ENCODE measurements at regions not wholly inside any gene's neighbourhood (a gene's known extent, or its start where the extent isn't known, plus 50 kb on each side); places are given as distances from the start of the nearest gene placed in this dataset.
A peak's percentile ranks its signal among the peaks of the same experiment; 100 is the strongest.

- no peak overlapping the region for H3K9ac ChIP-seq (ENCODE audit: insufficient read depth in 1 of 2, low read depth in 2 of 2, low read length in 2 of 2)
- no peak for TF ChIP-seq ILK (tag; IDR thresholded peaks at IDR 0.05; ENCODE audit: borderline replicate concordance, low read depth)
- TF ChIP-seq NCOA6 (IDR thresholded peaks at IDR 0.05) = no peak
- TF ChIP-seq ZNF133 (CRISPR knock-in tag; IDR thresholded peaks at IDR 0.05) = no peak
- BruUV-seq (replicated peaks) = no TSS peak
- DNase-seq (ENCODE audit: extremely low read depth in 1 of 4, low spot score in 3 of 4) (no peak), FAIRE-seq (no peak), ATAC-seq (no peak)
- no peak overlapping the region for H3K4me3 ChIP-seq
- no peaks in the 10 kb centered on the region for H3K36me3 ChIP-seq (ENCODE audit: control insufficient read depth, insufficient read depth, low read length)
- H3K79me2 ChIP-seq (ENCODE audit: control insufficient read depth, insufficient read depth, low read length) = no peaks in the 10 kb centered on the region
- in situ Hi-C loops (cut with MboI) = no loop called here
- CTCF ChIA-PET (ENCODE audit: low intra/inter-chr PET ratio) = no interaction called here
- H3K9me1 ChIP-seq (ENCODE audit: control insufficient read depth, insufficient read depth, low read length) = no peaks in the 10 kb centered on the region
- H4K20me1 ChIP-seq (replicated peaks; ENCODE audit: control insufficient read depth, insufficient read depth, low read length) = no peaks in the 10 kb centered on the region
- intact Hi-C loops (cut with micrococcal nuclease) = no loop called here
- no peak overlapping the region for H3K27ac ChIP-seq (ENCODE audit: extremely low read depth, low read depth, low read length)
- 25% methylated on average over 6 of the region's 6 CpGs for WGBS (ENCODE audit: insufficient coverage, low coverage, missing lambda C conversion rate)
- no peak overlapping the region for H3K4me2 ChIP-seq (ENCODE audit: insufficient read depth, low read length)
- H3K9me3 ChIP-seq (replicated peaks; ENCODE audit: control insufficient read depth, insufficient read depth, low read depth, low read length) = no peaks in the 10 kb centered on the region
- peaks cover 2 to 15% of the 10 kb centered on the region in 2 experiments; a peak in 1 of 5 replicates for H3K27me3 ChIP-seq (ENCODE audit: control insufficient read depth in 2 of 2, insufficient read depth in 2 of 2, low read length in 2 of 2)
- H2AFZ ChIP-seq (ENCODE audit: low read depth, low read length) = no peak overlapping the region
- POLR2A ChIA-PET = no interaction called here
- peaks cover 0 to 12% of the 10 kb centered on the region in 2 experiments; a peak in 2 of 5 replicates for H3K4me1 ChIP-seq (replicated peaks in 1 of 2; ENCODE audit: control insufficient read depth in 2 of 2, insufficient read depth in 2 of 2, low read length in 2 of 2)
These were observed 164.2 kb downstream of the PPIAL4G start for GRCh38 chr1:148318904-148319242.

DNA sequence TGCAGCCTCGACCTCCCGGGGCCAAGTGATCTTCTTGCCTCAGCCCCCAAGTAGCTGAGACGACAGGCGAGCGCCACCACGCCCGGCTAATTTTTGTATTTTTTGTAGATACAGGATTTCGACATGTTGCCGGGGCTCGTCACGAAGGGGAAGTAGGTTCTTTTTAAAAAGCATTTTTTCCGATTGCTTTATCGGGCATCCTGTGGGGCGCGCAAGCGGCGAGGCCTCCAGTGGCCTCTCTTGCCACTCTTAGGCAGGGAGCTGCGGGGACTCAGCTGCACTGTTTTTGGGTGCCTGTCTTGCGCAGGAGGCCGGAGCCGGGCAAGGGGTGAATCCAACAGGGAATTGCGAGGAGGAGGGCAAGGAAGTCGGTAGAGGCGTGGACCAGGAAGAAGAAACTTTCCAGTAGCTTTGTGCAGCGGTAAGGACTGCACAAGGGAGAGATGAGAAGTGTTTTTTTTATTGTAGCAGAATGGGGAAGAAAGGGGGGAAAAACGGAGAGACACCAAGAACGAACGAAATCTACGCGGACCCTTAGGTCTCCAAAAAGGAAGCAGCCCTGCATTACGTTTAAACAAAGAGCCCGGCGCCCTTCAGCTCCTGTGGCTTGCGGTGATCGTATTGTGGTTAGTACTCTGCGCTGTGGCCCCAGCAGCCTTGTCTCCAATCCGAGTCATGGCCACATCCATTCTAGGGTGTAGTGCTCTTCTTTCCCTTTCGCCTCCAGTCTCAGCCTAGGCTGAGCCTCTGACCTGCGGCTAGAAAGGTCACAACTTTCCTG, 164.8 kb downstream of the PPIAL4G start:
- Histone ChIP-seq H3K4me2 (ENCODE audit: insufficient read depth, low read length) (no peak overlapping the region), H4K20me1 (replicated peaks; ENCODE audit: control insufficient read depth, insufficient read depth, low read length) (no peaks in the 10 kb centered on the region), H2AFZ (ENCODE audit: low read depth, low read length) (no peak overlapping the region), H3K79me2 (ENCODE audit: control insufficient read depth, insufficient read depth, low read length) (no peaks in the 10 kb centered on the region), H3K9ac (ENCODE audit: insufficient read depth in 1 of 2, low read depth in 2 of 2, low read length in 2 of 2) (no peak overlapping the region; a peak in 1 of 4 replicates), H3K4me1 (replicated peaks in 1 of 2; ENCODE audit: control insufficient read depth in 2 of 2, insufficient read depth in 2 of 2, low read length in 2 of 2) (peaks cover 0 to 12% of the 10 kb centered on the region in 2 experiments; a peak in 2 of 5 replicates), H3K27ac (ENCODE audit: extremely low read depth, low read depth, low read length) (no peak overlapping the region), H3K4me3 (no peak overlapping the region), H3K9me3 (replicated peaks; ENCODE audit: control insufficient read depth, insufficient read depth, low read depth, low read length) (no peaks in the 10 kb centered on the region), H3K9me1 (ENCODE audit: control insufficient read depth, insufficient read depth, low read length) (no peaks in the 10 kb centered on the region), H3K36me3 (ENCODE audit: control insufficient read depth, insufficient read depth, low read length) (no peaks in the 10 kb centered on the region), H3K27me3 (ENCODE audit: control insufficient read depth in 2 of 2, insufficient read depth in 2 of 2, low read length in 2 of 2) (peaks cover 2 to 15% of the 10 kb centered on the region in 2 experiments; a peak in 1 of 5 replicates)
- ChIA-PET POLR2A (no interaction called here), CTCF (ENCODE audit: low intra/inter-chr PET ratio) (no interaction called here)
- no peak for ATAC-seq
- DNase-seq (ENCODE audit: extremely low read depth in 1 of 4, low spot score in 3 of 4) = no peak
- no TSS peak for BruUV-seq (replicated peaks)
- in situ Hi-C loops (cut with MboI) = no loop called here
- no peak for FAIRE-seq
- TF ChIP-seq, protein P1, sequence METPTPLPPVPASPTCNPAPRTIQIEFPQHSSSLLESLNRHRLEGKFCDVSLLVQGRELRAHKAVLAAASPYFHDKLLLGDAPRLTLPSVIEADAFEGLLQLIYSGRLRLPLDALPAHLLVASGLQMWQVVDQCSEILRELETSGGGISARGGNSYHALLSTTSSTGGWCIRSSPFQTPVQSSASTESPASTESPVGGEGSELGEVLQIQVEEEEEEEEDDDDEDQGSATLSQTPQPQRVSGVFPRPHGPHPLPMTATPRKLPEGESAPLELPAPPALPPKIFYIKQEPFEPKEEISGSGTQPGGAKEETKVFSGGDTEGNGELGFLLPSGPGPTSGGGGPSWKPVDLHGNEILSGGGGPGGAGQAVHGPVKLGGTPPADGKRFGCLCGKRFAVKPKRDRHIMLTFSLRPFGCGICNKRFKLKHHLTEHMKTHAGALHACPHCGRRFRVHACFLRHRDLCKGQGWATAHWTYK (CRISPR knock-in tag; IDR thresholded peaks at IDR 0.05) = no peak
- TF ChIP-seq PRDM10 (IDR thresholded peaks at IDR 0.05; ENCODE audit: partially characterized antibody) = peak; percentile 23
- TF ChIP-seq CREM (IDR thresholded peaks at IDR 0.05; ENCODE audit: low read depth) = peak; percentile 38; the same call in 1 of the 2 replicates
- TF ChIP-seq MAFG (tag; conservative IDR thresholded peaks at IDR 0.05) = no peak
- intact Hi-C loops (cut with micrococcal nuclease) = no loop called here
- WGBS (ENCODE audit: insufficient coverage, low coverage, missing lambda C conversion rate) = 47% methylated on average over 30 of the region's 39 CpGs

Data from K562 (cell line).